Activated CD8-positive, alpha-beta T cell treated with anti-CD3 and anti-CD28 coated beads for 36 hours (primary cell): ENCODE measurements at regions not wholly inside any gene's neighbourhood (a gene's known extent, or its start where the extent isn't known, plus 50 kb on each side); places are given as distances from the start of the nearest gene placed in this dataset.

Experiments used
- ATAC-seq: fragments of 200-7000 bp; cut with Tn5 transposase; one replicate; pipeline ENCODE4 v1.10.0; 2021; ENCODE audit warnings: mild to moderate bottlenecking, moderate library complexity
- CTCF ChIA-PET: fragments of 350-600 bp; sonication (Branson Sonifier 250); formaldehyde crosslinking; loops from one replicate; lab custom pipeline; 2021; ENCODE audit warnings: antibody characterized with exemption; lab: Charles Lee
- POLR2A ChIA-PET: fragments of 350-600 bp; sonication (Branson Sonifier 250); formaldehyde crosslinking; loops from one replicate; lab custom pipeline; 2021; ENCODE audit warnings: antibody characterized with exemption; lab: Charles Lee
- DNase-seq: peaks from one replicate; pipeline ENCODE4 v3.0.0-alpha.2; 2020
- H3K27ac Mint-ChIP-seq: one replicate; pipeline ENCODE4 v1.8.0; 2021; ENCODE audit warnings: mild to moderate bottlenecking, mixed read lengths
- H3K27me3 Mint-ChIP-seq: one replicate; pipeline ENCODE4 v1.8.0; 2021; ENCODE audit warnings: mixed read lengths
- H3K36me3 Mint-ChIP-seq: one replicate; pipeline ENCODE4 v1.8.0; 2021; ENCODE audit warnings: low read depth, mixed read lengths
- H3K4me1 Mint-ChIP-seq: one replicate; pipeline ENCODE4 v1.8.0; 2021; ENCODE audit warnings: low read depth, mixed read lengths
- H3K4me3 Mint-ChIP-seq: one replicate; pipeline ENCODE4 v1.8.0; 2021; ENCODE audit warnings: mild to moderate bottlenecking, moderate library complexity, mixed read lengths
- H3K9me3 Mint-ChIP-seq: one replicate; pipeline ENCODE4 v1.8.0; 2021; ENCODE audit warnings: mixed read lengths
- CTCF ChIP-seq: fragments of 200-600 bp; IDR thresholded peaks from one replicate; pipeline ENCODE4 v1.8.0; 2022; ENCODE audit warnings: antibody characterized with exemption, mild to moderate bottlenecking
- intact Hi-C: fragments of 100-400 bp; cut with micrococcal nuclease; formaldehyde crosslinking; loops from one replicate; pipeline ENCODE4 v1.10.0; 2022

- no peak for DNase-seq
- Mint-ChIP-seq H3K9me3 (peaks cover 10% of the 10 kb centered on the region), H3K36me3 (no peaks in the 10 kb centered on the region), H3K4me1 (no peaks in the 10 kb centered on the region), H3K27me3 (no peaks in the 10 kb centered on the region), H3K27ac (no peak overlapping the region), H3K4me3 (no peak overlapping the region)
- POLR2A ChIA-PET, result no interaction called here
- CTCF ChIA-PET, result no interaction called here
- intact Hi-C loops, result no loop called here
- no peak for TF ChIP-seq CTCF
- ATAC-seq, result no peak
Observed at GRCh38 chr4:189081826-189082225, 858.8 kb upstream of the FRG1 start.

- TF ChIP-seq CTCF, result no peak
- Mint-ChIP-seq H3K4me3 (no peak overlapping the region), H3K27ac (no peak overlapping the region), H3K27me3 (no peaks in the 10 kb centered on the region), H3K9me3 (peaks cover 5% of the 10 kb centered on the region), H3K4me1 (no peaks in the 10 kb centered on the region), H3K36me3 (no peaks in the 10 kb centered on the region)
- ATAC-seq, result no peak
- no peak for DNase-seq
- intact Hi-C loops, result no loop called here
- ChIA-PET POLR2A (no interaction called here), CTCF (no interaction called here)
Observed at GRCh38 chr4:189083769-189084168, 856.9 kb upstream of the FRG1 start.

GRCh38 chr4:189084671-189085070 lies 856.0 kb upstream of the FRG1 start:
- ChIA-PET CTCF (no interaction called here), POLR2A (no interaction called here)
- Mint-ChIP-seq H3K9me3 (peaks cover 5% of the 10 kb centered on the region), H3K27me3 (no peaks in the 10 kb centered on the region), H3K27ac (no peak overlapping the region), H3K4me3 (no peak overlapping the region), H3K4me1 (no peaks in the 10 kb centered on the region), H3K36me3 (no peaks in the 10 kb centered on the region)
- DNase-seq (no peak), ATAC-seq (no peak)
- intact Hi-C loops, result no loop called here
- no peak for TF ChIP-seq CTCF

- no peak overlapping the region for H3K27ac Mint-ChIP-seq
- H3K4me3 Mint-ChIP-seq, result no peak overlapping the region
- ChIA-PET POLR2A (interaction anchor here (0.6 kb wide), 1 partner anchor 50 kb away, joined by 3 read pairs; no protein-coding TSS in a partner anchor), CTCF (no interaction called here)
- intact Hi-C loops, result no loop called here
- H3K4me1 Mint-ChIP-seq, result no peaks in the 10 kb centered on the region
- H3K9me3 Mint-ChIP-seq, result peaks cover under 1% of the 10 kb centered on the region
- H3K27me3 Mint-ChIP-seq, result no peaks in the 10 kb centered on the region
- no peak for DNase-seq
- H3K36me3 Mint-ChIP-seq, result no peaks in the 10 kb centered on the region
- no peak for ATAC-seq
- no peak for TF ChIP-seq CTCF
Observed at GRCh38 chr4:189087971-189088370, 852.7 kb upstream of the FRG1 start.

GRCh38 chr4:189088780-189089179 lies 851.9 kb upstream of the FRG1 start:
- POLR2A ChIA-PET, result no interaction called here
- Mint-ChIP-seq H3K27ac (no peak overlapping the region), H3K4me3 (no peak overlapping the region), H3K27me3 (no peaks in the 10 kb centered on the region), H3K9me3 (peaks cover 1% of the 10 kb centered on the region), H3K4me1 (no peaks in the 10 kb centered on the region), H3K36me3 (no peaks in the 10 kb centered on the region)
- ATAC-seq, result no peak
- no peak for DNase-seq
- TF ChIP-seq CTCF, result no peak
- CTCF ChIA-PET, result no interaction called here
- intact Hi-C loops, result no loop called here
